NCI-H1436 treated with DMSO at 0.1 percent for 48 hours (cell line): ENCODE measurements at regions not wholly inside any gene's neighbourhood (a gene's known extent, or its start where the extent isn't known, plus 50 kb on each side); places are given as distances from the start of the nearest gene placed in this dataset.
"Not testable (repeated sequence)": the region's sequence is repeated elsewhere in the genome, so short reads cannot be mapped to it uniquely, and the experiment has no call there.

Experiments
- DNase-seq: peaks from one replicate; lab custom pipeline; 2025; lab: John Stamatoyannopoulos, UW

DNA sequence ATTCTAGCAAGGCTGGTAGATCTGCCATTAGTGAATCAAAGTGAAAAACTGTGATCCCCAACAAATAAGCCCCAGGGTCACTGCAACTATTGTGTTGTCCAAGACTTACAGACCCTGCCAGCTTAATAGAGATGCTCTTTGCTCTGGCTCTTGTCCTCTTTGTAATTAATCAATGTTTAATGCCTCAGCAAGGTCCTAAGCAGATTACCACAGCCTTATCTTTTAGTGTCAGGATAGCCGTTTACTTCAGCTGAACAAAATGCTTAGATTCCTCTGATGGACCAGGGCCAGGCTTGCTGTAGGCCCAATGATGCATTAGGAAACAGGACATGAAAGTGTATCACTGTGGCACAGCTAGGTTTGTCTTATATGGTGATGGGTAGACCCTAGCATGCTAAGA, 353.3 kb downstream of the HACE1 start:
- no peak for DNase-seq

DNA sequence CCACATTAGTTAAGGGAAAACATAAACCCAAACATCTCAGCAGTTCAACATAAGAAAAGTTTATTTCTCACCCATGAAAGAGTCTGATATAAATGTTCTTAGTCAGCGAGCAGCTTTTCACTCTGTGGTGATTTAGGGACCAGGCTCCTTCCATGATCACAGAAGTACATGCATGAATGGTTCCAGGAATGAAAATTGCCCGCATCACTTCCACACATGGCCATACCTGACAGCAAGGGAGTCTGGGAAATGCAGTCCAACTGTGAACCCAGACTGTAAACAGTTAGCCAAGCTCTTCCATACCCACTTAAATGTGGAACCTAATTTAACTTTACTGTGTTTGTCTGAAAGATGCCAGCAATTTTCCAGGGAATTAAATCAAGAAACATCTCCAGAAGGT, 353.9 kb downstream of the HACE1 start:
- no peak for DNase-seq

DNA sequence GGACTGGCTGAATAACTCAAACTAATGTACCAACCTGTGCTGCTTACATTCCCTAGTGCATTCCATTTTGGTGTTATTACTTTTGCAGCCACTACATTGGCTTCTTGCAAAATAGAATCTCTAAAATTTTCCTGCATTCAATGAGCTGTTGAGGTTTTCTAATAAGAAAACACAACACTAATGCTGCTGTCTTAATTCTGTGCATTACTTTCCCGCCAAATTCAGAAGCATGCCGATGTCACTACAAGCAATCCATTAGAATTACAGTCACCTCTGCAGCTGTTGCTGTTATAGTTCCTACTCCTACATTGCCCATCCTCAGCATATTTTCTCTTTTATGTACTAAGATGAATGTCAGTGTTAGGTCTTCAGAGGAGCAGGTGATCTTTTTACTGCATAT, 359.5 kb downstream of the HACE1 start:
- no peak for DNase-seq

DNA sequence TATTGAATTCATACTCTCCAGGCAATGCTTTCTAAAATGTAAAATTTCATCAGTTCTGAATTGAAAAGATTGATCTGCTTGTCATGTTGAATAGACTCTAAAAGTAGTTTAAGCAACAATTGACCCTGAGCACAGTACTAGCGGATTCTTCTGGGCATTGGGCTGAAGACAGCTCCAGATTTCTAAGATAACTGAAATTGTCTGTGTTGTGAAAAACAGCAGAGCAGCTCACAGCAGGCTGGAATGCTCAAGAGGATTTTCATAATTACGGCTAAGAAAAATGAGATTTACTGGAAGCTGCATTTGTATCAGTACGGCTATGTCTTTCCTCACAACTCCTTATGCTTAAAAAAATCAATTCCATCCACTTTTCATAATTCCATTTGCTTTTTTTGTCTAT, 373.7 kb downstream of the HACE1 start:
- no peak for DNase-seq

DNA sequence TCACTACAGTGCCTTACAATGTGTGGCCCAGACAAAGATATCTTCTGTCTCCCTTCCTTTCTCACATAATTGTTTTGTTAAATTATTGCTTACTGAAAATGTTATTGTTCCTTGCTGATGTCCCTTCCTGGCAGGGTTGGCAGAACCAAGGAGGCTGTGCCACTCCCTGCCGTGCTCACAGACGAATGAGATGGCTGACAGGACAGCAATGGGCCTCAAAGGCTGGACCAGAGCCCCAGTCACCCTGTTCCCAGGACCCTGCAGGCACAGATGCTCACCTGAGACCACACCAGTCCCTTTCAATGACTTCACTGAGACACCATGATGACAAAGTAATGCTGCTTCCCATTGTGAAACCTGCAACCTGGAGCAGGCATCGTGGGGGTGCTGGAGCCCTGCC, 375.1 kb downstream of the HACE1 start:
- DNase-seq, result no peak

DNA sequence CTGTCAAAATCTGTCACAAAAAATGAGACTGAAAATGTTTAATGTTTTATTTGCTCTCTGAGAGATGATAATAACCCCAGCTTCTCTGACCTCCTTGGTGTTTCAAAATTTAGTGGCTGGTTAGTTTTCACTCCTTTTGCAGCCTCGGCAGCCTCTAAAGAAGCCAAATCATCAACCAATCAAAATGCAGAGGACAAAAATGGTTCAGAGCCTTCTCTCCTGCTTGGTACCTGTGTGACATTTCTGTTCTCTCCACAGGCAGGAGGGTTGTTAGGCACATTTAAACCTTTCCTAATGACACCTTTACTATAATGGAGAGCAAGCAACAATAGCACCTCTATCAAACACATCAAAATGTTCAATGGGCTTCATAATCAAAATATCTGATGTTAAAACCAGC, 375.5 kb downstream of the HACE1 start:
- no peak for DNase-seq

DNA sequence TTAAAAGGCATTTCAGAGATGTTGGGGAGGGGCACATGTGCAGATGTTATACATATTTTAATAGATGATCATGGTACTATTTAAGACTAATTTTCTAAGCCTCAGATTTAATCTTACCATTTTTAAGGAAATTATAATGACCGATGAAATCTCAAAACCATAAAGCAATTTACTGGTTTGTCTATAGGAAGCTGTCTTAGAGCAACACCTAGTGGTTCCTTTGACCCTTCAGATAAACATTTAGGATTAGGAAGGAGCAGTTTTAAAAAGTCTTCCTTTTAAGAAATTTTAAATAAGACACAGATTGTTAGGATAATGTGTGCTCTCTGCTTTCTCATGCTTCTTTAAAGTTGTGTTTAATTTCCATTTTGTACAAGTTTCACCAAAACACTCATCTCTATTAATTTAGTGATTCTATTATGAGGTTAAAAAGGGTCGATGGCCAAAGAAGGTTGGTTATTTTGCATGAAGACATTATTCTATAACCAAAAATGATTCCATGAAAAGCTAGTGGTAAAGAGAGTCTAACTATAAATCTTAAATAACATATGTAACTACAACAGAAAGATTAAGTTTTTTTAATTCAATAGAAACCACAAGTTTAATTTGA, 376.4 kb downstream of the HACE1 start:
- DNase-seq, result no peak

DNA sequence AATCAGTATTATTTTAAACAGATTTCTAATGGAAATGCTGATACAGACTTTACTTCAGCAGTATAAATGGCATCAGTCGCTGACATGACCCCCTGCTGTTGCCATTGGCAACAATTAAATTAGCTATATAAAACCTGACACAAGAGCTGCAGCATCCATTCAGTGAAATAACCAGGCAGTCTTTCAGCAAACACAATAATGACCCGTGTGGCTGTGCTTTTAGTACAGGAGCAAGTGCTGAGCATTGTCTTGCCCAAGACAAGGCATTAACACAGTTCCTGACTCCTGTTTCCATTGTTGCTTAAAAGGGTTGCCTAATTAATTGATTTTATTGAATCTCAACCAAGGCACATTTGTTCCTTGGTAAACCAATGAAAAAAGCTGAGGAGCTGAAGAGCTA, 382.1 kb downstream of the HACE1 start:
- no peak for DNase-seq

DNA sequence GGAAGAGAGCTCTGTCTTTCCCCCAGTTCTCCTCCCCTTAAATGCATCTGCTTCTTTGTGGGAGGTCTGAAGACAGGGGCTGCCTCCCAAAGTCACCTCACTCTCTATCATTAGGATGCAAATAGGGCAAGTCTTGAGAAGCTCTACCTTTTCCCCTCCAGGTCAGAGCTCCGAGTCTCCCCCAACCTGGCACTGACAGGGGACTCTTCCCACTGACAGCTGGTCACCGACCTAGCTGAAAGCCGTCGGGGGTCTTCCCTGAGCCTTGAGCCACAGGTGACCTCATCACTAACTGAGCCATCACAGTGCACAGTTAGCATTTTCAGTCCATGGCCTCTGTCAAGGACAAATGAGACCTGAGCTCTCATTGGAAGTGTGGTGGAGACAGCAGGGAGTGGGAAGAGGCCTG, 386.7 kb downstream of the HACE1 start:
- DNase-seq, result no peak

DNA sequence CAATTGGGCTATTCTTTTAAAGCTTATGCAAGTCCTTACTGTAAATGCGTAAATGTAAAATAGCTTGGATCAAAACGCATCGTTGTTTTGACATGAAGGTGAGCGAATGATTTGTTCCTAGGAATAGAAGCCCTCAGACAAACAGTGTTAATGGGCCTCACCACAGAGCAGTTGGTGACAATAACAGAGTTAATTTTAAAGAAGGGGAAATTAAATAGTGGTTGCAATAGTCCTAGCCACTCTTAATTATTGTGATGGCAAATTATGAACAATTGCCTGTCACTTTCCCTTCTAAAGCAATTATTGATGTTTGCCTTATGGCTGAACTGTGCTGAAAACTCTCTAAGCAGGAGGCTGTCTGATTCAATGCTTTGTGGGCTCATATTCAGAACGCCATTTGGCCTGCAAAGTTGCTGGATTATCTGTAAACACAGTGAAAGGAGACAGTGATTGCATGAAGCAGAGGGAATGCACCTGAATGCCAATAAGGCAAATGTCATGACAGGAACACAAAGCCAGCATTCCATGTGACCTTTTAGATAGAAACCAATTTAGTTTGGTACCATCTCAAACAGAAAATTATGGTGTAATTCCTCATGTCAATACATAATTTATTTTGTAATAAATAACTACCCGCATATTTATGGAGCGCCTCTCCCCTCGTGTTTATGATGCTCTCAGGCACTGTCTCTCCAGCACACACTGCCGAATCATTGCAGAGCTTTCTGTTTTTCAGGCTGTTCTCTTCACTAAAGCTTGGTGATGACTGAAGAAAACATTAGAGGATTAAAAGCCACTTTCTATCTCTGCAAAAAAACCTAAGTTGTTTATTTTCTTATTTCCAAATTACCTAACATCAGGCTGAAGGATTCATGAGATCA, 387.5 kb downstream of the HACE1 start:
- peak; percentile 55 for DNase-seq

DNA sequence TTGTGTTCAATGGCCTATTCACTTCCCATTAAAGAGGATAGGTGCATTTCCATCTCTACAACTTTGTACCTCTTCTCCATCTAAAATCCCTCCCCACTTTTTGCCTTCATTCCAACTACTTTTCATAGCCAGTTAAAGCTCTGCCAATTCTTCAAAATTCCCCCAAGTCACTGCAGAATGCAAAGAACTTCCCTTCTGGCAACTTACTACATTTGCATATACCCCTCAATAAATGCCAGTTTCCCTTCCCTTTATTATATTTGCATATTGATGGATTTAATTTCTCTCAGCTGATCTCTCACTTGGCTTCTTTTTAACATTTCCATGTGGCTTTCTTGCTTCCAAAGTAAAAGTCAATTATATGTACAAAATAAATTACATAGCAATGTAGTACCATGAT, 393.4 kb downstream of the HACE1 start:
- DNase-seq, result no peak

DNA sequence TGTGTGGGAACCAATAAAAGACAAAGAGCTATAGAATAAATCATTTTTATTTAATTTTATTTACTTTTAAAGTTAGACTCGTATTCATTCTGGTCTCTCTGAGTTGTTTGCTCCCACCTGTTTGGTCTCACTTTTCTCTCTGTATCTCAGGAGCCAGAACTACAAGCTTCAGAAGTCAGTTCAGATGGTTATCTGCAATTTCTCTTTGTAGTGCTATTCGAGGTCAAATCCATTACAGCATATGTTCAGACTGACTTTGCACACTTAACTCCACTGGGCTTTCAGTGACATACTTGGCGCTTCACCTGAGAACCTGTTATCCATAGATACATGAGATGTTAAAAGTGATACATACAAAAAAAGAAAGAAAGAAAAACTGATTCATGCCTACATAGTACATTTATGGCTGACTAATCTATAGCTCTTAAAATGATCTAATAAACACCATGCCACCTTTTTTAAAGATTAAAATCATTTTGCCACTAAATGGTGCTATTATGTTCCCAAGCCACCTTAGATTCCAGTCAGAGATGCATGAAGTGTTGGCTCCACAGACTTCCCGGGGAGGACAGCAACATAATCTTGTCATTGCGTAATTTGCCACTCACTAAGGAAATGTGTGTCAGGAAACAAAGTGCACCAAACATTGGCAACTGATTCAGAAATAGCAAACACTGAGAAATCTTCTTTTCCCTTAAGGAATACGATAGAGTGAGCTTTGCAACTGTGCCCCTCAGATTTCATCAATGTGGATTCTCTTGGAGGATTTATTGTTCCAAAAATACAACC, 396.7 kb downstream of the HACE1 start:
- DNase-seq, result no peak

DNA sequence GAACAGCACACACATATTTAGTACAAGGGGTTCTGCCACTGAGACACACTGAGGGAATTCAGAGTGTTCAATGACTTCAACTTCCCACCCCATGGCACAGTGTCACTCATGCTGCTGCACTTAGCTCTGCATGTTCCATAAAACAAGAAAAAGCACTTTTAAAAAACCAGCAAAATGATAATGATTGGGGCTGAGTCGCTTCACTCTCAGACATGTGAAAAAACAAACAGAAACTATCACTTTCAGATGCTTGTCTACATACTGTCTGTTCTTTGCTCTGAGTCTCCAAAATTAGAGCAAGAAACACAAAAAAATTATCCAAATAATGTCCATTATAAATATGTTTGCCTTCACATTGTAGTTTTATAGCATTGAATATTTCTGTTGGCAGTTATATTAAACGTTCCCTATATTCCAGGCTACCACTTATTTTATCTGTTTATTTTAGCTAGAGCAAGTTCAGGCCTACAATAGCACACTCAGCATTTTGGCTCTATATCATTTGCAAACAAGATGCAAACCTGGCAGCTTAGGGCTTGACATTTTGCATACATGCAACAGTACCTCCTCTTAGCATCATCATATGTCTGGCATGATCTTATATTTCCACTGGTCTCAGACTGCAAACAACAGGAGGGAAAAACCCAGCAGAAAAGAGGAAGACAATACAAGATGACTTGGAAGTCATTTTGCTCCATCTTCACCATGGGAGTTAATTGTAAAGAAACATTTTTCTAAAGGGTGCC, 398.8 kb downstream of the HACE1 start:
- no peak for DNase-seq

DNA sequence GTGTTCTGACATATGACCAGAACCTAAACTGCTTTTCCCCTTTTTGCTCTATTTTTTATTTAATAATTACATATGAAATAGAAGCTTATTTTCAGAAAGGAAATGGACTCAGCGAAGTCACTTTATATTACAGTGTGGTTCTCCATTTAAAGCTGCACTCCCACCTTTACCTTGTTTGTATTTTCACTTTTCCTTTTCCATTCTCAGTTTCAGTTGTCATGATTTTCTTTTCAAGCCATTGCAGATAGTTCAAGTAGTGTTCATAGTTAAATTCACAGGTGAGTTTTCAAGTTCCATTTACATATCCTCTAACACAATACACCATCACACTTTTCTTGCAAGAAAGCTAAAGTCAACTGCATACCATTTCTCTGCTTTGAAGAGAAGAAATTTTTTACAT, 400.2 kb downstream of the HACE1 start:
- no peak for DNase-seq

DNA sequence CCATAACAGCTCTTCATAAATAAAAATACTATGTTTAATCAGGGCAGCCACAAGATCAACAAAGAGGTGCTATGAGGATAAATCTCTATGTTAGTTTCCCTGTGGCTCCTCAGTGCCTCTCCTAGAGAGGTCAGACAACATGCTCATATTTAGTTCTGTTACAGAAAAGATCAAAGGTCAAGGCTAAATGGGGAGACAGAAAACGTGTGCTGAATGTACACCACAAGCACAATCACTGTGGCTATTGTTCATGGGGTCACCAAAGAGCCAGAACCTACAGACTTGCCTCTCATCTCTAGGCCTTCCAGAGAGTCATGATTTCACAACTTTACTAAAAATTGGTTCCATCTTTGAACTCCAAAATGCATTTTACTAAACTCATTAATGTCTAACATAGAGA, 409.8 kb downstream of the HACE1 start:
- no peak for DNase-seq

DNA sequence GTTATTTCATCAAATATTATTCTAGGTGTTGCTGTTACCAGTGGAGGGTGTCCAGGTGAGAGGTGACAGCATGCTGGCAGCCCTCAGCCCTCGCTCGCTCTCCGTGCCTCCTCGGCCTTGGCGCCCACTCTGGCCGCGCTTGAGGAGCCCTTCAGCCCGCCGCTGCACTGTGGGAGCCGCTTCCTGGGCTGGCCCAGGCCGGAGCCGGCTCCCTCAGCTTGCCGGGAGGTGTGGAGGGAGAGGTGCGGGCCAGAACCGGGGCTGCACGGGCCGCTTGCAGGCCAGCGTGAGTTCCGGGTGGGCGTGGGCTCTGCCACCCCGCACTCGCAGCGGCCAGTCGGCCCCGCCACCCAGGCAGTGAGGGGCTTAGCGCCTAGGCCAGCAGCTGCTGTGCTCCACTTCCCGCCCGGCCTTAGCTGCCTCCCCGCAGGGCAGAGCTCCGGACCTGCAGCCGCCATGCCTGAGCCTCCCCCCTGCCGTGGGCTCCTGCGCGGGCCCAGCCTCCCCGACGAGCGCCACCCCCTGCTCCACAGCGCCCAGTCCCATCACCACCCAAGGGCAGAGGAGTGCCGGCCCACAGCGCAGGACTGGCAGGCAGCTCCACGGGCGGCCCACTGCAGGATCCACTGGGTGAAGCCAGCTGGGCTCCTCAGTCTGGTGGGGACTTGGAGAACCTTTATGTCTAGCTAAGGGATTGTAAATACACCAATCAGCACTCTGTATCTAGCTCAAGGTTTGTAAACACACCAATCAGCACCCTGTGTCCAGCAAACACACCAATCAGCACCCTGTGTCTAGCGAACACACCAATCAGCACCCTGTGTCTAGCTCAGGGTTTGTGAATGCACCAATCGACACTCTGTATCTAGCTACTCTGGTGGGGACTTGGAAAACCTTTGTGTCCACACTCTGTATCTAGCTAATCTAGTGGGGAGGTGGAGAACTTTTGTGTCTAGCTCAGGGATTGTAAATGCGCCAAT, 413.3 kb downstream of the HACE1 start:
- not testable (repeated sequence) for DNase-seq

DNA sequence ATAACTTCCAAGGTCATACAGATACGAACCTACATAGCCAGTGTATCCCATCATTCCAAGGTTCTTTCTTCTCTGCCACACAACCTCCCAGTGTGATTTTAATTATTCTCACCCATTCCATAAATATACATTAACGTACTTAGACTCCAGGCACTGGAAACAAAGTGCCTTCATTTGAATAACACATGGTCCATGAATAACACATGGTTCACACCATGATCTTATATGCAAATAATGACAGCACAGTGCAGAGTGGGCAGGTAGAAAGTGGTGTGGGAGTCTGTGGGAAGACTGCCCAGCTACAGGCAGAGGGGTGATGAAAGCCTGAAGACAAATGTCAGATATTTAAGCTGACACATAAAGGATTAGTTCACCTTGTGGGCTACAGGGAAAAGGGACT, 425.2 kb downstream of the HACE1 start:
- no peak for DNase-seq

DNA sequence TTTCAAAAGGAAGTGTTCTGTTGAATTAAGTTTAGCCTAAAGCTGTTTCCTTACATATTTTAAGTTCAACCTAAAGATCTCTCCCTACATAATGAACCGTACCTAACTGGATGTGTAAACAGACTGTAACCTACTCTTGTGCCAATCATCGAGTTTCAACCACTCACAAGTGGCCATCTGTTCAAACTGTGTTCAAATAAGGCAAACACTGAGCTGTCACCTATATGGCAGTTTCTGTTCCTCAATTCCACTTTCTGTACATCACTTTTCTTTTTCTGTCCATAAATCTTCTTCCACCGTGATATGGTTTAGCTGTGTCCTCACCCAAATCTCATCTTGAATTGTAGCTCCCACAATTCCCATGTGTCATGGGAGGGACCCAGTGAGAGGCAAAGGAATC, 428.6 kb downstream of the HACE1 start:
- no peak for DNase-seq

DNA sequence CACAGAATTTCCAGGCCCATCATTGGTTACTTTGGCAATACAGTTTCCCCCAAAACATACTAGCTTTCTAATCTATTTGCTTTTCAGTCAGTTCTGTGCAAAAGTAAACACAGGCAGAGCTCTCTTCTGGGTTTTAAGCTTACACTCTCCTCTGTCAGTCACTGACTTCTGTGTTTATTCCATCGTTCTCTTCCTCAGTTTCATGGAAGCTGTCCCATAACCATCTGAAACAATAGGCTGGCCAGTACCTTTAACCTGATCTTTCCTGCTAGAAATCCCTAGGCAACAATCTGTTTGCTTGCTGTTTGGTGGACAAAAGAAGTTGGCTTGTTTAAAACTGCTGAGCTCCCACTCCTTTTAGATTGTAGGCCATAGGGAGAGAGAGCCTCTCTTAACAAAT, 431.5 kb downstream of the HACE1 start:
- DNase-seq, result no peak

DNA sequence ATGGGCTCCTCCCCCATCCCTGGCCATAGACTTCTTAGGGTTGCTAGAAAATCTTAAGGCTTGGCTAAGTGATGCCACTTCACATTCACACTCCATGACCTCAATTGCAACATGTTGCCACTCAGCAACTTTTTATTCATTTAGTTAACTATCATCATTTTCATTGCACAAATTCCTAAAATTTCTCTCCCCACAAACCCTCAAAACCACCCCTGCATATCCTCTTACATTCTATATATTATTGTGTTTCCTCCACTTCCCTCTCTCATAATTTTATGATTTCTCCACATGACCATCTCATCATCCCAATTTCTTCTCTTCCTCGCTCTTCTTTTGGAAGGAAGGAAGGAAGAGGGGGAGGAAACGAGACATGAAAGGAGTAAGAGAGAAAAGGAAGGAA, 436.0 kb downstream of the HACE1 start:
- no peak for DNase-seq

DNA sequence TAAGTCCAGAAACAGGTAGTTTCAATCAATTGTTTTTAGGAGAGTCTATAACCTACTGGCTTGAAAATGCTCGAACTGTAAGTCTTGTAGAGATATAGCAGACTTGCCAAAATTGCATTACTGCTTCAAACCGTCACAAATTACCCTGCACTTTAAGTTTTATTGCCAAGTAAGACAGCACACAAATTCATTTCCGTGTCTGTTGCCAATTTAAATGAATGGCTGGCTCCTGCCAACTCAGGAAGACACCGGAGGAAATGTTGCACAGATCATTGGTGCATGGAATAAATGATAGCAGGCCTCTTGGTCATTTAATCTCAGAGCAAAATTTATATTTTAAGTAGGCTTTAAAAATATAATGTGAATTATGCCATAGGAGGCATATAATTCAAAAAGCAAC, 438.1 kb downstream of the HACE1 start:
- DNase-seq, result no peak
